Activated CD8-positive, alpha-beta memory T cell treated with anti-CD3 and anti-CD28 coated beads, Interleukin-2, amount 50 U/mL, for 1 hour (primary cell): ENCODE measurements at regions not wholly inside any gene's neighbourhood (a gene's known extent, or its start where the extent isn't known, plus 50 kb on each side); places are given as distances from the start of the nearest gene placed in this dataset.
"Not testable (repeated sequence)": the region's sequence is repeated elsewhere in the genome, so short reads cannot be mapped to it uniquely, and the experiment has no call there.

Experiments used
- DNase-seq: peaks from one replicate; pipeline ENCODE4 v3.0.0-alpha.2; 2020; ENCODE audit errors: extremely low read depth

GRCh38 chr6:21914121-21914973 is 320.8 kb downstream of the SOX4 start:
- DNase-seq = no peak

GRCh38 chr6:21915707-21916260 is 322.2 kb downstream of the SOX4 start:
- DNase-seq = no peak

DNA sequence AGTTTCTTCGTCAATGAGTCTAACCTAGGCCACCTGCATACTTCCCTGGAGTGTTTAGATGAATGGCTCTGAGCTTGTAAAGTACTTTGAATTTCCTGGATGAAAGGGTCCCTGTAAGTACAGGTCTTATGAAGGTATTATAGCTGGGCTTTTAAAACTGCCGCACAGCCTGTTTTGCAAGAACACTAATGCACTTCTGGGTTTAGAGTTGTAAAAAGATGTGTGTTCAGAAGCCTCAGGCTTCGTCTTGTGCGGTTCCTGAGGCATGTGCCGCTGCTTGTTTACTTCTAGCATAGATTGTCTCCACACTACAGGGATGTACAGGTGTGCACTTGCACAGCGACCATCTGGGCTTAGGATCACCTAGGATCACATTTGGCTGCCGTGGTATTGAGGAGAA is 324.5 kb downstream of the SOX4 start:
- no peak for DNase-seq

DNA sequence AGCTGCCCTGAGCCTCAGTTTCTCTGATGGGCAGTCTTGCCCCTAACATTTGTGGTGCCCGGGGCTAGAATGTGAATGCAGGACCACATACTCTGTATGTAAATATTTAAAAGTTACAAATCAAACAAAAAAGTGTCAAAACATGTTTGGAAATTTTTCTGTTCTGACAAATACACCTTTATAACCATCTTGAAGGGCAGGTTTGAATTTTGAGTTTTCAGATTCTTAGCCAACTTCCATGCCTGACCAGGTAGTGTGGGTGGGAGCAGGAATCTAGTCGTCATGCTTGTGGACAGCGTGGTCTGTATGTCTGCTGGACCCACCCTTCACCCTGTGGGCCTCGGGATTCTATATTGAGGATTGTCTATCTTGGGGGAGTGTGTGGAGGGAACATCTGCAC is 325.1 kb downstream of the SOX4 start:
- DNase-seq = no peak

- DNase-seq = no peak
Observed at GRCh38 chr6:21922086-21922485, 328.5 kb downstream of the SOX4 start.

DNA sequence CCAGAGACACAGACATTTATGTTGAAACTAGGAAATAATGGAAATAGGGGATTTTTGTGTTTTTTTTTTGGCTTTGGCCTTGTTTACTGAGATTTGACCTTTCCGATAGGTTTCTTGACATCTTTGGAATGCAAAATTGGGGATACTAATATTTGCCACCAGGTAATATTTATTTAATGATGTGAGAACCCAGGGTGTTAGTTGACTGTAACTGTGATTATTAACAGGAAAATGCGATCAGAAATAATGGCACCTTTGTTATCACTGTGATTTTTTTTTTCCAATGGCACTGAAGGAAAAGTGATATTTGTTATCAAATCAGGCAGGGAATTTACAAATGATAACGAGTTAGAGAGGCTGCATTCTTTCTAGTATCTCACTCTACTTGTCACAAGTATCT is 330.5 kb downstream of the SOX4 start:
- no peak for DNase-seq

- DNase-seq = no peak
Observed at GRCh38 chr6:21928827-21929226, 335.3 kb downstream of the SOX4 start.

- no peak for DNase-seq
Observed at GRCh38 chr6:21931641-21932335, 338.2 kb downstream of the SOX4 start.

GRCh38 chr6:21933351-21933750 is 339.8 kb downstream of the SOX4 start:
- DNase-seq = no peak

DNA sequence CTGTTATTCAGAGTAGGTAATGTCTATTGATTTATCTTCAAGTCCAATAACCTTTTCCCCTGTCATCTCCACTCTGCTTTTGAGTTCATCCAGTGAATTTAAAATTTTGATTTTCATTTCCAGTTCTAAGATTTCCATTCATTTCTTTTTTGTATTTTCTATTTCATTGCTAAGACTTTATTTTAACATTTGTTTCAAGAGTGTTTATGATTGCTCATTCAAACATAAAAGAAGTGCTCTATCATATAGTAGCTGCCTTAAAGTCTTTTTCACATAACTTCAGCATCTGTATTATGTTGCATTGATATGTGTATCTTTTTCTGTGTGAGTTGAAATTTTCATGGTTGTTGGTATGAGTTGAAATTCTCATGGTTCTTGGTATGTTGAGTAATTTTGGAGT is 341.6 kb downstream of the SOX4 start:
- no peak for DNase-seq

DNA sequence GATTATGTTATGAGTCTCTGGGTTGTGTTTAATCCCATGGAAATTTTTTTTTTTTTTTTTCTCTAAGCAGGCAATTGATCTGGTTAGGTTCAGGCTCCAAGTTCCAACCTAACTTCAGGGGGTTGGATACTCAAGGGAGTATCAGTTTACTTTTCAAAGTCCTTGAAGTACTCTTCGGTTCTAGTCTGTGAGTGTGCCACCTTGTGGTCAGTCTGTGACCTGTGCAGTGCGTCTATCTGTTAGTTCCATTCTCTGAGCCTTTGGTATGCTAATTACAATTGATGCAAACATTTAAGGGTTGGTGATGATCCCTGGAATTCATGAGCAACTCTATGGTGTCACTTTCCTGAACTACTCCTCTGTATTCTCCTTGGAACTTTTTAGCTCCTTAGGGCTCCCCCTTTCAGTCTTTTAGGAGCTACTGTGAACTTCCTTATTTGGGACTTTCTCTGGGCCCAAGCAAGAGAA is 342.0 kb downstream of the SOX4 start:
- DNase-seq = no peak

DNA sequence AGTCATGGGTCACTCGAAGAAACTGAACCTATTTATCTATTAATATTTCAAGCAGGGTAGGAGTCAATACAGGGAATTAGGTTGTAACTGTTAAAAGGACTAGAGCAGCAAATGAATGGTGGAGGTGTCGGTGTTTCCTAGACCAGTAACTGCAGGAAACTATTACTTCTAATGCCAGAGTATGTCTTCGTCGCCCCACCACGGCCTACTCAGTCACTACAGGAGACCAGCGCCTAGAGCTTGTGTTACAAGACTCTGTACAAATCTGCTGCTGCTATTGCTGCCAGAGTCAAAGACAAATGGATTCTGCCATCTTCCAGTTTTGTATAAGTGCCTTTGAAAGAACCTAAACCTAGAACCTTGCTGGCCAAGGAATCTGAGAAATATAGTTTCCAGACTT is 343.9 kb downstream of the SOX4 start:
- DNase-seq = no peak

GRCh38 chr6:21939066-21939465 is 345.5 kb downstream of the SOX4 start:
- not testable (repeated sequence) for DNase-seq

GRCh38 chr6:21941926-21942325 is 348.4 kb downstream of the SOX4 start:
- DNase-seq = no peak

DNA sequence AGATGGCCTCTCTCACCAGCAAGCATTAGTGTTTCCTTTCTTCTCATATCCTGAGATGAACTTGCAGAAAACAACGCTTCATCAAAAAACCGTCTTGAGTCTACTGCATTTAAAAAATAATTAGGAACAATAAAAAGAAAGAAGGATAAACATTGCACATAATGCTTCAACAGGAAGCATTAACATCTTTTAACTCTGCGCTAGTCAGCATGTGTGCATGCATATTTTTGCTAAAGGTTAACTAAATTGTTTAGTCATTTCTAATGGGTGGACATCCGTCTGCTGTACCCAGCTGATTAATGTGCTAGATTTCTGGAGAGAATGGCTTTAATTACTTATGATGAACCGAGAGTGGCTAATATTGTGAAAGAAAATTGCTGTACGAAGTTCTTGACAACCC is 349.3 kb downstream of the SOX4 start:
- no peak for DNase-seq

- DNase-seq = no peak
Observed at GRCh38 chr6:21946298-21946783, 350.5 kb downstream of the PRL start.

- DNase-seq = not testable (repeated sequence)
Observed at GRCh38 chr6:21947227-21947626, 349.6 kb downstream of the PRL start.

DNA sequence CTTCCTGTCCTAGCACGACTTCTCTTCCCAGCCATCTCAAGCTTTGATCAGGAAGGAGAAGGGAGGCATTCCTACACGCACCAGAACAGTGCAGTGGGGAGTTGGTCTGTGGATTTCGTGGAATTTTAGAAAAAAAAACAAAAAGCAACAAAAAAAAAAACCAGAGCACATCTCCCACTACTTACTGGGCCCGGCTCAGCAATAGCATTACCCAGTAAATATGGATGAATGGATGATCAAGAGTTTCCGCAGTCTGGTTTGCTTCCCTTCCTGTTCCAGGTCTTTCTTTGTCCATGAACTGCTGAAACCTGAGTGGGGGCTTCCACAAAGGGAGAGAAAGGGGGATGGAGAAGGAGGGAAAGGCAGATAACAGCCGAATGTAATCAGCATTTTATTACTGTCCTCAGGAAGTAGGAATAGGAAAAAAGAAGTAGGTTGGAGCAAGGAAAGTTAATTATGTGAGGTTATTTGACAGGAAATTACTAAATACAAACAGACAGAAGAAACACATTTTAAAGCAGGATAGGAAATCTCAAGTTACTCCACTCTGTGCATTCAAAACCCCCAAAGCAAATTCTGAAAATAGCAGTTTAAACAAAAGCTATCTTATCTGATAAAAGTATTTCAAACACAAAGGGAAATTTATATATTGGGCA is 349.0 kb downstream of the PRL start:
- DNase-seq = no peak

DNA sequence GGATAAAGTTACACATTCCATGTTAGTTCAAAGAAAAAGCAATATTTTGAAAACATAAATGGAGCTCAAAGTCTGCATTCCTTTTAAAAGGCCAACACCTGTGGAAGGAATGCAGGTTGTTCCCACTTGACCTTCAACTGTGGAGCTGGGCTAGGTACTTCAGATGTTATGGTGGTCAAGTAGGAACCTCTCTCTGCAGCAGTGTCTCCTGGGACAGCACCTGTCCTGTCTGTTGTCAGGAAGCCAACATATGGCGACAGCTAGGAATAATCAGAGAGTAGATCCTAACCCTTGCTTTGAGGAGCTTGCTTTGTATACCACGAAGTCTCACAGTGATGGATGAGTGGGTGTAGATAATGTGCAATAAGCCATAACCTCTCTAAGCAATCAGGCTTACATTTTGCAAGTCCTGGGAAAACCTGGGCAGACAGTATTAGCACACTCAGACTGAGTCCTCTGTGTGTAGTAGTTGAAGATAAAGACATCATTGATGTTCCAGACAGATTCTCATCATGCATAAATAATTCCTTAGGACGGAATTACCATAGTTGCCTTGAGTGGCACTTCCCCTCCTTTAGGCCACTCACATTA is 347.5 kb downstream of the PRL start:
- DNase-seq = no peak

DNA sequence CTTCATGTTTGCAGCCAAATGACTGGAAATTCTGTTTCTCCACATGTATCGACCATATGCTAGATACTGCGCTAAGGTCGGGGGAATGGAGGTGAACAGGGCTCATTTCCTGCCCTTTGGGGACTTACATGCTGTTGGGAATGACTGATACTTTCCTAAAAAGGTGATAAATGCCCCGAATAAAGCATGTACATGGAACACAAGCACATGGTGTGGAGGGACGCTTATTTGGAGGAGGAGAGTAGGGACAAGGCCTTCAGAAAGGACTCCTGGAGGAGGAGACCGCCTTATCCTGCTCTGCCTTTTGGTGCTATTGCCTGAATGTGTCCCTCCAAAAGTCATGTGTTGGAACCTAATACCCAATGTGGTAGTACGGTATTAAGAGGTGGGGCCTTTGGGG is 344.5 kb downstream of the PRL start:
- DNase-seq = no peak

GRCh38 chr6:21953831-21954801 is 342.7 kb downstream of the PRL start:
- no peak for DNase-seq
